ENCODE measurements at regions not wholly inside any gene's neighbourhood (a gene's known extent, or its start where the extent isn't known, plus 50 kb on each side); places are given as distances from the start of the nearest gene placed in this dataset.

DNA sequence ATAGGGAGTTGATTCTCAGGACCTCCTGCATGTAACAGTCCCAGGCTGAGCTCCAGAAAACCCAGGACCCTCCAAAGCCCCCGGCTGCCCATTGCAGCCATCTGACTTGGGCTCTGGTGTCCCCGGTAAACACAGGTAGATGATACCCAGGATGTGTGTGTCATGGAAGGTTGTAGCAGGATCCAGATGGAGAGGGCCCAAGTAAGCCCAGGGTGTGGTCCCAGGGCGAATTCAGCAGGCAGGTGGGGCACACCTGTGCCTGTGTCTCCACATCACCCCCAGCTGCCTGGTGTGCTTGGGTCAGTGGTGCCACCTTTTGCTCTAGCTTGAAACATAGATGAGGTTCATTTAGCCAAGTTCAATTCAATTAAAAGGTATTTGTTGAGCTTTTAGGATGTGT is 524.1 kb downstream of the GLRX3 start:
- Histone ChIP-seq H2AK9ac (replicated peaks; ENCODE audit: low read depth, low read length, poor library complexity) (no peak overlapping the region), H3K56ac (ENCODE audit: extremely low read depth, insufficient read depth, low read length) (no peak overlapping the region), H3K9ac (ENCODE audit: low read depth, low read length) (no peak overlapping the region), H3K79me1 (ENCODE audit: low read depth in 1 of 2, low read length in 2 of 2) (no peaks in the 10 kb centered on the region), H3K4me2 (ENCODE audit: low read depth, low read length) (no peak overlapping the region), H2BK5ac (ENCODE audit: low read depth, low read length, poor library complexity, severe bottlenecking) (no peak overlapping the region), H2AK5ac (ENCODE audit: low read depth, low read length) (no peak overlapping the region), H3K9me1 (ENCODE audit: insufficient read depth, low read length) (no peaks in the 10 kb centered on the region), H4K5ac (ENCODE audit: low read depth, low read length) (no peak overlapping the region), H3K4ac (ENCODE audit: low read depth, low read length) (no peak overlapping the region), H2BK15ac (ENCODE audit: low read depth, low read length) (no peak overlapping the region), H3K9me3 (ENCODE audit: control insufficient read depth, insufficient read depth, low read length) (peaks cover 58% of the 10 kb centered on the region), H3K18ac (ENCODE audit: low read depth, low read length) (no peak overlapping the region), H2AFZ (replicated peaks; ENCODE audit: low read length, poor library complexity) (no peak overlapping the region), H3K4me1 (ENCODE audit: control insufficient read depth, insufficient read depth, low read length) (no peaks in the 10 kb centered on the region), H2BK120ac (ENCODE audit: low read depth, low read length) (no peak overlapping the region), H4K8ac (ENCODE audit: low read depth in 2 of 2, low read length in 2 of 2) (no peak overlapping the region), H3K27me3 (ENCODE audit: control insufficient read depth, insufficient read depth, low read length) (no peaks in the 10 kb centered on the region), H3K4me3 (ENCODE audit: insufficient read depth, low read depth, low read length) (no peak overlapping the region), H4K20me1 (ENCODE audit: insufficient read depth, low read length) (no peaks in the 10 kb centered on the region), H4K91ac (ENCODE audit: insufficient read depth, low read depth, low read length) (no peak overlapping the region), H3K36me3 (ENCODE audit: control insufficient read depth, insufficient read depth, low read length) (no peaks in the 10 kb centered on the region), H3K27ac (ENCODE audit: insufficient read depth, low read length) (no peak overlapping the region), H3K23ac (ENCODE audit: low read depth, low read length) (no peak overlapping the region), H3K14ac (replicated peaks; ENCODE audit: low read depth, low read length) (no peak overlapping the region), H2BK20ac (ENCODE audit: low read depth, low read length) (no peak overlapping the region)
- in situ Hi-C loops (cut with MboI; ENCODE audit: low sequenced_read_pairs) (no loop called here), dilution Hi-C loops (cut with HindIII; ENCODE audit: low sequenced_read_pairs, unreplicated experiment) (no loop called here), intact Hi-C loops (cut with micrococcal nuclease) (no loop called here)
- ChIA-PET POLR2A (ENCODE audit: unreplicated experiment) (no interaction called here), CTCF (no interaction called here)
- TF ChIP-seq CHD1 (IDR thresholded peaks at IDR 0.05; ENCODE audit: low read depth, low read length), result no peak
- TF ChIP-seq FOS (IDR thresholded peaks at IDR 0.05; ENCODE audit: low read depth, low read length), result no peak
- TF ChIP-seq BHLHE40 (IDR thresholded peaks at IDR 0.05; ENCODE audit: low read depth, low read length), result no peak
- no peak for TF ChIP-seq POLR2A (IDR thresholded peaks at IDR 0.05; ENCODE audit: low read depth, low read length)
- TF ChIP-seq NFE2L2 (IDR thresholded peaks at IDR 0.05; ENCODE audit: low read depth, low read length), result no peak
- no peak for TF ChIP-seq RAD21 (IDR thresholded peaks at IDR 0.05; ENCODE audit: low read length)
- no peak for TF ChIP-seq MAZ (IDR thresholded peaks at IDR 0.05; ENCODE audit: borderline replicate concordance, low read depth, low read length)
- TF ChIP-seq, protein P1, sequence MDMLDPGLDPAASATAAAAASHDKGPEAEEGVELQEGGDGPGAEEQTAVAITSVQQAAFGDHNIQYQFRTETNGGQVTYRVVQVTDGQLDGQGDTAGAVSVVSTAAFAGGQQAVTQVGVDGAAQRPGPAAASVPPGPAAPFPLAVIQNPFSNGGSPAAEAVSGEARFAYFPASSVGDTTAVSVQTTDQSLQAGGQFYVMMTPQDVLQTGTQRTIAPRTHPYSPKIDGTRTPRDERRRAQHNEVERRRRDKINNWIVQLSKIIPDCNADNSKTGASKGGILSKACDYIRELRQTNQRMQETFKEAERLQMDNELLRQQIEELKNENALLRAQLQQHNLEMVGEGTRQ (IDR thresholded peaks at IDR 0.05; ENCODE audit: low read depth, low read length), result no peak
- no peak for TF ChIP-seq RCOR1 (IDR thresholded peaks at IDR 0.05; ENCODE audit: insufficient replicate concordance, low read length)
- no peak for TF ChIP-seq SMC3 (IDR thresholded peaks at IDR 0.05; ENCODE audit: low read depth, low read length)
- TF ChIP-seq CEBPB (IDR thresholded peaks at IDR 0.05; ENCODE audit: low read depth, low read length), result no peak
- BruUV-seq (replicated peaks), result no TSS peak
- no CpG with 5 or more reads among the region's 3 CpGs for WGBS, 2 experiments (ENCODE audit: extremely low coverage in 2 of 2, insufficient read length in 1 of 2)
- DNase-seq (no peak), ATAC-seq (ENCODE audit: low read depth) (no peak)
